Lung (tissue), 11 donors: ENCODE measurements at regions not wholly inside any gene's neighbourhood (a gene's known extent, or its start where the extent isn't known, plus 50 kb on each side); places are given as distances from the start of the nearest gene placed in this dataset.

Experiments
- ATAC-seq: fragments of 200-7000 bp; cut with Tn5 transposase; one replicate; pipeline ENCODE4 v1.9.1; 2020; ENCODE audit warnings: moderate number of reproducible peaks; ENCODE audit not compliant: insufficient read depth, low FRiP score
- DNase-seq, 3 donors: peaks; one replicate each; pipeline ENCODE4 v3.0.0-alpha.2; 2013 to 2017
- H3K27ac ChIP-seq, 2 donors: one replicate each; pipeline ENCODE4 v1.5.1; 2013; ENCODE audit warnings: mild to moderate bottlenecking in 2 of 2, moderate library complexity in 2 of 2, control low read depth in 1 of 2, inconsistent platforms in 1 of 2, low read depth in 1 of 2, low read length in 1 of 2
- H3K27me3 ChIP-seq, 3 donors: one replicate each; pipeline ENCODE4 v1.5.1; 2013; ENCODE audit warnings: low read length in 2 of 3; ENCODE audit not compliant: control insufficient read depth in 3 of 3, insufficient read depth in 3 of 3
- H3K36me3 ChIP-seq, 4 donors: one replicate each; pipeline ENCODE4 v1.5.1; 2013; ENCODE audit warnings: low read length in 4 of 4, mild to moderate bottlenecking in 1 of 4, moderate library complexity in 1 of 4; ENCODE audit not compliant: control insufficient read depth in 4 of 4, insufficient read depth in 4 of 4
- H3K4me1 ChIP-seq, 5 donors: one replicate each; pipeline ENCODE4 v1.5.1; 2013; ENCODE audit warnings: low read length in 5 of 5, mild to moderate bottlenecking in 2 of 5, moderate library complexity in 1 of 5; ENCODE audit not compliant: control insufficient read depth in 5 of 5, insufficient read depth in 5 of 5
- H3K4me3 ChIP-seq: one replicate; pipeline ENCODE4 v1.5.1; 2013; ENCODE audit warnings: mild to moderate bottlenecking, control low read depth, moderate library complexity
- H3K9ac ChIP-seq, 2 donors: one replicate each; pipeline ENCODE4 v1.5.1; 2013; ENCODE audit warnings: low read length in 2 of 2, control low read depth in 1 of 2; ENCODE audit not compliant: insufficient read depth in 1 of 2
- H3K9me3 ChIP-seq, 4 donors: one replicate each; pipeline ENCODE4 v1.5.1; 2013; ENCODE audit warnings: low read length in 3 of 4, mild to moderate bottlenecking in 1 of 4, moderate library complexity in 1 of 4; ENCODE audit not compliant: control insufficient read depth in 4 of 4, insufficient read depth in 3 of 4
- CTCF ChIP-seq: IDR thresholded peaks from 2 replicates; pipeline ENCODE4 v1.5.1; 2012; ENCODE audit warnings: mild to moderate bottlenecking; ENCODE audit errors: control extremely low read depth, extremely low read depth
- WGBS, 2 donors: extraction: QIAGEN DNeasy Blood & Tissue Kit; methylation state at CpG; one replicate each; pipeline ENCODE4 v1.1.7; 2013; 5-methylcytosine and 5-hydroxymethylcytosine counted together
- donor health status: control.
- donor health status: control.
- donor health status: Bipolar disorder and iron deficiency.
- donor health status: healthy.
- donor health status: DM: yes; HTN: yes; CAD: no.

GRCh38 chr2:18980104-18980785 lies 378.2 kb downstream of the OSR1 start:
- DNase-seq (no peak), ATAC-seq (no peak)
- Histone ChIP-seq H3K4me3 (no peak overlapping the region), H3K9ac (no peak overlapping the region), H3K4me1 (peaks cover 0 to 13% (median 2%) of the 10 kb centered on the region in 5 donors), H3K27ac (no peak overlapping the region), H3K27me3 (no peaks in the 10 kb centered on the region), H3K9me3 (no peaks in the 10 kb centered on the region), H3K36me3 (no peaks in the 10 kb centered on the region)
- no peak for TF ChIP-seq CTCF
- WGBS, 2 donors: 75 to 76% methylated on average over 5 of the region's 5 CpGs

- no peaks in the 10 kb centered on the region for H3K27me3 ChIP-seq
- no peak overlapping the region for H3K9ac ChIP-seq
- H3K4me1 ChIP-seq: peaks cover 0 to 13% (median 2%) of the 10 kb centered on the region in 5 donors
- no peak overlapping the region for H3K4me3 ChIP-seq
- WGBS, 2 donors: 77 to 79% methylated on average over 3 of the region's 3 CpGs
- DNase-seq: no peak
- no peaks in the 10 kb centered on the region for H3K9me3 ChIP-seq
- no peak for TF ChIP-seq CTCF
- H3K36me3 ChIP-seq: no peaks in the 10 kb centered on the region
- H3K27ac ChIP-seq: no peak overlapping the region
- no peak for ATAC-seq
Measured at GRCh38 chr2:18977409-18977808, 381.0 kb downstream of the OSR1 start.

- TF ChIP-seq CTCF: no peak
- H3K27ac ChIP-seq: peak overlapping the region; percentile 39 to 81
- H3K9me3 ChIP-seq: no peaks in the 10 kb centered on the region
- no peak for ATAC-seq
- WGBS, 2 donors: 66 to 69% methylated on average over 14 of the region's 14 CpGs
- H3K4me1 ChIP-seq: peaks cover 0 to 13% (median 2%) of the 10 kb centered on the region in 5 donors
- no peak overlapping the region for H3K4me3 ChIP-seq
- DNase-seq: peak in 2 of 3 donors; percentile 60 to 70
- H3K27me3 ChIP-seq: no peaks in the 10 kb centered on the region
- H3K36me3 ChIP-seq: no peaks in the 10 kb centered on the region
- H3K9ac ChIP-seq: peak overlapping the region in 1 of 2 donors; percentile 4
Measured at GRCh38 chr2:18976168-18976961, 382.1 kb downstream of the OSR1 start.
